ENCODE measurements at regions not wholly inside any gene's neighbourhood (a gene's known extent, or its start where the extent isn't known, plus 50 kb on each side); places are given as distances from the start of the nearest gene placed in this dataset.

DNA sequence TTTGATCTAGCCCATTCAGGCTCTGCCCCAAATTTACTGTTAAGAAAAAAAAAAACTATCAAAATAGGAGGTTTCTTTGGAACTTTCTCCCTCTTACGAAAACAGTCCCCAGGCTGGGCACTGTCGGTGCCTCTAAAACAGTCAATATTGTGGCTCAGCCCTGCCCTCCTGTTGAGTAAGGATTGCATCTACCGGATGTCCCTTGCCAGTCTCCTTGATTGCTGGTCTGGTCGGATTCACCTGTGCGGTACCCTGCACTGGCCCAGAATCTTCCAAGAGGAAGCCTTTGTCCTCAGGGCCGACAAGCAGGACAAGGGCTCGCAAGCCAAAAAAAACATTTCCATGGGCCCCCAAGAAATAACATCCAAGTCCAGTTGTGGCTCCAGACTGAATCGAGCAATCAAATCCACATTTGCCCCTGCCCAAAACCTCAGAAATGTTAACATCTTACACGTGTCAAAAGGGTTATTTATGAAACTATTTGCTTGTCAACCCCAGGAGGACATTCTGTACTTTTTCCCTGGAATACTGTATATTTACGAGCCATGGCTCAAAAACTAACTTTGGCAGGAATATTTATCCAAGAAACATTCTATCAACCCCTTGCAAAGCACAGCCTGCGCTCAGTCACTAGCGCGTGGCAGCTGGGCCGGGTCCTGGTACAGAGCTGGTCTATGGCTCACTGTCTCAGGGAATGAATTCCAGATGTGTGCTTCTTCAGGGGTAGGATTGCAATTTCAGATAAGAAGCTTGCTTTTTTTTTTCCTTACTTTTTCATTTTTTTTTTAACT, 129.2 kb upstream of the ADRA1B start:
- Histone ChIP-seq H3K9me3 (ENCODE audit: insufficient read depth, low read length, severe bottlenecking) (no peaks in the 10 kb centered on the region), H2AFZ (ENCODE audit: low read depth, low read length) (no peak overlapping the region), H4K20me1 (ENCODE audit: insufficient read depth, low read length) (no peaks in the 10 kb centered on the region), H3K36me3 (ENCODE audit: insufficient read depth, low read length) (no peaks in the 10 kb centered on the region), H3K27me3 (ENCODE audit: insufficient read depth, low read length, poor library complexity) (no peaks in the 10 kb centered on the region), H3K4me1 (ENCODE audit: insufficient read depth, low read length) (no peaks in the 10 kb centered on the region), H3K9ac (ENCODE audit: low read depth, low read length) (no peak overlapping the region), H3K79me2 (ENCODE audit: insufficient read depth, low read length) (no peaks in the 10 kb centered on the region), H3K27ac (ENCODE audit: low read length) (no peak overlapping the region), H3K4me3 (ENCODE audit: low read depth in 1 of 2, low read length in 2 of 2) (no peak overlapping the region), H3K4me2 (ENCODE audit: insufficient read depth, low read length) (no peak overlapping the region)
- DNase-seq (no peak), ATAC-seq (ENCODE audit: insufficient read depth, low read depth) (no peak)
- TF ChIP-seq, protein P1, sequence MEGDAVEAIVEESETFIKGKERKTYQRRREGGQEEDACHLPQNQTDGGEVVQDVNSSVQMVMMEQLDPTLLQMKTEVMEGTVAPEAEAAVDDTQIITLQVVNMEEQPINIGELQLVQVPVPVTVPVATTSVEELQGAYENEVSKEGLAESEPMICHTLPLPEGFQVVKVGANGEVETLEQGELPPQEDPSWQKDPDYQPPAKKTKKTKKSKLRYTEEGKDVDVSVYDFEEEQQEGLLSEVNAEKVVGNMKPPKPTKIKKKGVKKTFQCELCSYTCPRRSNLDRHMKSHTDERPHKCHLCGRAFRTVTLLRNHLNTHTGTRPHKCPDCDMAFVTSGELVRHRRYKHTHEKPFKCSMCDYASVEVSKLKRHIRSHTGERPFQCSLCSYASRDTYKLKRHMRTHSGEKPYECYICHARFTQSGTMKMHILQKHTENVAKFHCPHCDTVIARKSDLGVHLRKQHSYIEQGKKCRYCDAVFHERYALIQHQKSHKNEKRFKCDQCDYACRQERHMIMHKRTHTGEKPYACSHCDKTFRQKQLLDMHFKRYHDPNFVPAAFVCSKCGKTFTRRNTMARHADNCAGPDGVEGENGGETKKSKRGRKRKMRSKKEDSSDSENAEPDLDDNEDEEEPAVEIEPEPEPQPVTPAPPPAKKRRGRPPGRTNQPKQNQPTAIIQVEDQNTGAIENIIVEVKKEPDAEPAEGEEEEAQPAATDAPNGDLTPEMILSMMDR (IDR thresholded peaks at IDR 0.05; ENCODE audit: borderline replicate concordance, extremely low read depth, low read length, poor library complexity, severe bottlenecking): no peak
- no peak for TF ChIP-seq EZH2 (IDR thresholded peaks at IDR 0.05; ENCODE audit: borderline replicate concordance, low read depth, low read length, severe bottlenecking)

DNA sequence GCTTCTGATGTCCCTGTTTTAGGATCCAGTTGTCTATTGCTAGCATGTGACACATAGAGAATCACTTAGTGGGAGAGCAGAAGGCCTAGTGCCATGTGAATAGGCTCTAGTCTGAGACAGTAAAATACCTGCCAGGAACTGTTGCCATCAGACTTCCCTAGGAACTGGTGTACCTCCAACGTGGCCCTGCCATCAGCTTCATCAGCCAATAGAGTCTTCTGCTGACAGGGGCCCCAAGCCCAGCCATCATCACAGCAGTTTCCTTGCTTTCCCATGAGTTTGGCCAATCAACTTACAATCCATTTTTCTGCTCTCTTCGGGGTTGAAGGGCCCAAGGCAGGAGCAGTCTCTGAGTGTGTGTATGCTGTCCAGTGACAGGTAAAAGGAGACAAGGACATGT, 128.4 kb upstream of the ADRA1B start:
- no peaks in the 10 kb centered on the region for H3K4me1 ChIP-seq (ENCODE audit: insufficient read depth, low read length)
- ATAC-seq (ENCODE audit: insufficient read depth, low read depth) (no peak), DNase-seq (no peak)
- H3K9me3 ChIP-seq (ENCODE audit: insufficient read depth, low read length, severe bottlenecking): no peaks in the 10 kb centered on the region
- H3K4me3 ChIP-seq (ENCODE audit: low read depth in 1 of 2, low read length in 2 of 2): no peak overlapping the region
- H3K36me3 ChIP-seq (ENCODE audit: insufficient read depth, low read length): no peaks in the 10 kb centered on the region
- H3K27me3 ChIP-seq (ENCODE audit: insufficient read depth, low read length, poor library complexity): no peaks in the 10 kb centered on the region
- no peak overlapping the region for H3K9ac ChIP-seq (ENCODE audit: low read depth, low read length)
- TF ChIP-seq EZH2 (IDR thresholded peaks at IDR 0.05; ENCODE audit: borderline replicate concordance, low read depth, low read length, severe bottlenecking): no peak
- TF ChIP-seq, protein P1 (IDR thresholded peaks at IDR 0.05; ENCODE audit: borderline replicate concordance, extremely low read depth, low read length, poor library complexity, severe bottlenecking): no peak
- no peak overlapping the region for H3K27ac ChIP-seq (ENCODE audit: low read length)
- H3K79me2 ChIP-seq (ENCODE audit: insufficient read depth, low read length): no peaks in the 10 kb centered on the region
- no peak overlapping the region for H2AFZ ChIP-seq (ENCODE audit: low read depth, low read length)
- H3K4me2 ChIP-seq (ENCODE audit: insufficient read depth, low read length): no peak overlapping the region
- no peaks in the 10 kb centered on the region for H4K20me1 ChIP-seq (ENCODE audit: insufficient read depth, low read length)

DNA sequence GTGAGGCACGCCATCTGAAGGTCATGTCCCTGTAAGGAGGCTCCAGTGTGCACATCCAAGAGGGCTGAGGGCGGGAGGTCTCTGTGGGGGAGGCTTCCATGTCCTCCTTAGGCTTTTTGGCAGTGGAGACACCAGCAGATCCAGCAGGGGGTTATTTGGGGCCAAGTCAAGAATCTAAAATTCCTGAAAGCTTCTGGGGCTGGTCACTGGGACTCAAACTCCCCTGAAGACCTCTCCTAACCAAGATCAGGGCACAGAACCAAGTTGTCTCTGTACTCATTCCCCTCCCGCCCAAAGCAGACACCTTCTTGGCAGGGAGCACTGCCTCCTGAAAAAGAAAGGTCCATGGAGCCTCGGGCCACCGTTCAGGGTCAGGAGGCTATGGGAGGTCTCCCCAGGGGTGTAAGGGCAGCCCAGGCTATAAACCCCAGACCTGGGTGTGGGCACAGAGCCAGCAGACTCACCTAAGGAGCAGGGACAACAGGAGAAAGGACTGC, 127.4 kb upstream of the ADRA1B start:
- Histone ChIP-seq H3K9me3 (ENCODE audit: insufficient read depth, low read length, severe bottlenecking) (no peaks in the 10 kb centered on the region), H3K9ac (ENCODE audit: low read depth, low read length) (no peak overlapping the region), H3K4me3 (ENCODE audit: low read depth in 1 of 2, low read length in 2 of 2) (no peak overlapping the region), H3K4me1 (ENCODE audit: insufficient read depth, low read length) (no peaks in the 10 kb centered on the region), H3K79me2 (ENCODE audit: insufficient read depth, low read length) (no peaks in the 10 kb centered on the region), H3K27ac (ENCODE audit: low read length) (no peak overlapping the region), H3K4me2 (ENCODE audit: insufficient read depth, low read length) (no peak overlapping the region), H3K27me3 (ENCODE audit: insufficient read depth, low read length, poor library complexity) (no peaks in the 10 kb centered on the region), H2AFZ (ENCODE audit: low read depth, low read length) (no peak overlapping the region), H4K20me1 (ENCODE audit: insufficient read depth, low read length) (no peaks in the 10 kb centered on the region), H3K36me3 (ENCODE audit: insufficient read depth, low read length) (no peaks in the 10 kb centered on the region)
- no peak for ATAC-seq (ENCODE audit: insufficient read depth, low read depth)
- no peak for DNase-seq
- TF ChIP-seq, protein P1 (IDR thresholded peaks at IDR 0.05; ENCODE audit: borderline replicate concordance, extremely low read depth, low read length, poor library complexity, severe bottlenecking): no peak
- TF ChIP-seq EZH2 (IDR thresholded peaks at IDR 0.05; ENCODE audit: borderline replicate concordance, low read depth, low read length, severe bottlenecking): no peak
